Vagina (tissue), 2 donors: ENCODE measurements at regions not wholly inside any gene's neighbourhood (a gene's known extent, or its start where the extent isn't known, plus 50 kb on each side); places are given as distances from the start of the nearest gene placed in this dataset.

Source experiments
- DNase-seq, 2 donors: peaks; one replicate each; pipeline ENCODE4 v3.0.0-alpha.2; 2017; ENCODE audit errors: extremely low spot score in 2 of 2
- H3K27ac ChIP-seq: fragments of 200-600 bp; sonication (generic); one replicate; pipeline ENCODE4 v1.5.1; 2019
- H3K27me3 ChIP-seq: fragments of 200-600 bp; sonication (generic); one replicate; pipeline ENCODE4 v1.5.1; 2019
- H3K36me3 ChIP-seq, 2 donors: fragments of 200-600 bp; sonication (generic); one replicate each; pipeline ENCODE4 v1.5.1; 2017 to 2019
- H3K4me1 ChIP-seq: fragments of 200-600 bp; sonication (generic); one replicate; pipeline ENCODE4 v1.5.1; 2019
- H3K4me3 ChIP-seq, 2 donors: fragments of 200-600 bp; sonication (generic); 1 replicate in 1 of 2; 2 replicates in 1 of 2; pipeline ENCODE4 v1.5.1; 2016 to 2019
- H3K9me3 ChIP-seq: fragments of 200-600 bp; sonication (generic); one replicate; pipeline ENCODE4 v1.5.1; 2019
- POLR2A ChIP-seq, 2 donors: fragments of 450-650 bp; IDR thresholded peaks; one replicate each; pipeline ENCODE4 v1.6.1; 2017; ENCODE audit warnings: antibody characterized with exemption in 2 of 2, mild to moderate bottlenecking in 2 of 2, moderate library complexity in 2 of 2
- POLR2AphosphoS5 ChIP-seq, 2 donors: sonication (generic); formaldehyde crosslinking; IDR thresholded peaks; one replicate each; pipeline ENCODE4 v1.9.0; 2017; ENCODE audit warnings: antibody characterized with exemption in 2 of 2, mild to moderate bottlenecking in 2 of 2, low read depth in 1 of 2; ENCODE audit not compliant: insufficient read depth in 1 of 2
- intact Hi-C: fragments of 100-400 bp; cut with DNase I; formaldehyde crosslinking; loops from one replicate; pipeline ENCODE4 v1.15.1; 2023
- TF ChIP-seq, protein P1 (sequence below), 3 experiments: fragments of 450-650 bp in 2 of 3; fragments of 200-600 bp in 1 of 3; sonication (generic) in 1 of 3; IDR thresholded peaks; one replicate each; pipeline ENCODE4 v1.5.1; 2017 to 2019; ENCODE audit warnings: antibody characterized with exemption in 3 of 3, mild to moderate bottlenecking in 2 of 3, moderate library complexity in 2 of 3

DNA sequence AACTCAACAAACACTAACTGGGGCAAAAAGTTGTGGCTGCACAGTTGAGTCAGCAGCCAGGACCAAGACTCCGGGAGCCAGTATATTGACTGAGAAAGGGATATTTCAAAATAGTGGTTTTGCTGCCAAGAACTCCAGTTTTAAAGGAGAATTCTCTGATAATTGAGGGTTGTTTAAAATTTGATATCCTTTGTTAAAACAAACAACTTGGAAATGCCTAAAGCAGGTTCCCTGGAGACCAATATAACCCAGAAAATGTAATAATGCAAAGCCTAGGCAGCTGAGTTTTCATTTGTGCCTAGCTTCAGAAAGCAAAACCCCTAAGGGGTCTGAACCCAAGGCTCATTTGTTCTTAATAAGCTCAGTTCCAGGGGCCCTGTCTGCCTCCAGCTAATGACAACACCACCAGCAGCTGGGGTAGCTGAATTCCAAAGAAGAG lies 311.7 kb upstream of the CCDC196 start:
- intact Hi-C loops: no loop called here

DNA sequence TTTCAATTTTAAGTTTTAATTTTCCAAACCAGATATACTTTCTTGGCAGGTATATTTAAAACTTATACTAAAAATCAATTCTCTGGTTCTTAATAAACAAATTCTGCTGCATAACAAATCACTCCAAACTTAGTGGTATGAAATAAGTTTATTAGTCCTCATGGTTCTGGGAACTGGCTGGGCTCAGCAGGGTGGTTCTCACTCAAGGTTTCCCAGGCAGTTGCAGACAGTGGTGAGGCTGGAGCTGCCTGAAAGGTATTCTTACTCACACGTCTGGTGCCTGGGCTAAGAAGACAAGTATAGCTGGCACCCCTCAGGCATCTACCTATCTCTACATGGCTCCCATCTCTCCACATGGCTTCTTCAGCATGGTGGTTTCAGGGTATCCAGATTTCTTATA lies 308.2 kb upstream of the CCDC196 start:
- intact Hi-C loops: no loop called here

More for the DNA sequence above, 311.7 kb upstream of the CCDC196 start:
- peak in 1 of 2 donors; percentile 15 for TF ChIP-seq POLR2AphosphoS5 (IDR thresholded peaks at IDR 0.05; ENCODE audit: insufficient read depth in 1 of 2, low read depth in 1 of 2)
- TF ChIP-seq, protein P1, sequence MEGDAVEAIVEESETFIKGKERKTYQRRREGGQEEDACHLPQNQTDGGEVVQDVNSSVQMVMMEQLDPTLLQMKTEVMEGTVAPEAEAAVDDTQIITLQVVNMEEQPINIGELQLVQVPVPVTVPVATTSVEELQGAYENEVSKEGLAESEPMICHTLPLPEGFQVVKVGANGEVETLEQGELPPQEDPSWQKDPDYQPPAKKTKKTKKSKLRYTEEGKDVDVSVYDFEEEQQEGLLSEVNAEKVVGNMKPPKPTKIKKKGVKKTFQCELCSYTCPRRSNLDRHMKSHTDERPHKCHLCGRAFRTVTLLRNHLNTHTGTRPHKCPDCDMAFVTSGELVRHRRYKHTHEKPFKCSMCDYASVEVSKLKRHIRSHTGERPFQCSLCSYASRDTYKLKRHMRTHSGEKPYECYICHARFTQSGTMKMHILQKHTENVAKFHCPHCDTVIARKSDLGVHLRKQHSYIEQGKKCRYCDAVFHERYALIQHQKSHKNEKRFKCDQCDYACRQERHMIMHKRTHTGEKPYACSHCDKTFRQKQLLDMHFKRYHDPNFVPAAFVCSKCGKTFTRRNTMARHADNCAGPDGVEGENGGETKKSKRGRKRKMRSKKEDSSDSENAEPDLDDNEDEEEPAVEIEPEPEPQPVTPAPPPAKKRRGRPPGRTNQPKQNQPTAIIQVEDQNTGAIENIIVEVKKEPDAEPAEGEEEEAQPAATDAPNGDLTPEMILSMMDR (IDR thresholded peaks at IDR 0.05): no peak
- no peaks in the 10 kb centered on the region for H3K27me3 ChIP-seq
- no peak for DNase-seq
- no peak overlapping the region for H3K4me3 ChIP-seq
- H3K36me3 ChIP-seq: no peaks in the 10 kb centered on the region
- H3K4me1 ChIP-seq: no peaks in the 10 kb centered on the region
- H3K9me3 ChIP-seq: no peaks in the 10 kb centered on the region
- H3K27ac ChIP-seq: no peak overlapping the region

DNA sequence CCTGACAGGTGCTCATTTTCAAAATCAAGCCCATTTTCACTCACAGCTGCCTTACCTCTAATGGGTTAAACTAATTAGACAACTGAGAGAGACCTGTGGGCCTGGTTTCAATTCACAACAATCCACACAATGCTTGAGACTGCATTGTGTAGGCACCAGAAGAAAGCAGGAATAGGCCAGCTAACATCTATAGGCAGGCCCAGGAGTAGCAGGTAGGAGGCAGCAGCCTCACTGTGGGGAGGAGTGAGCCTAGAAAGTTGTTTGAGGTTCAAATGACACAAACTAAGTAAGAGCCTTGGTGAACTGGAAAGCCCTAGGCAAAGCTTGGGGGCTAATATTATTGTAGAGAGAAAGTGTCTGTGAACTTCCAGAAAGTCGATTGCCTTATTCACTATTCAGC lies 289.5 kb upstream of the CCDC196 start:
- no peak for DNase-seq
- Histone ChIP-seq H3K27ac (no peak overlapping the region), H3K27me3 (no peaks in the 10 kb centered on the region), H3K4me3 (no peak overlapping the region), H3K9me3 (no peaks in the 10 kb centered on the region), H3K36me3 (no peaks in the 10 kb centered on the region), H3K4me1 (no peaks in the 10 kb centered on the region)
- TF ChIP-seq POLR2AphosphoS5 (IDR thresholded peaks at IDR 0.05; ENCODE audit: insufficient read depth in 1 of 2, low read depth in 1 of 2): no peak
- TF ChIP-seq POLR2A (IDR thresholded peaks at IDR 0.05): no peak
- TF ChIP-seq, protein P1 (IDR thresholded peaks at IDR 0.05): no peak
- intact Hi-C loops: no loop called here

More for the DNA sequence above, 308.2 kb upstream of the CCDC196 start:
- Histone ChIP-seq H3K36me3 (no peaks in the 10 kb centered on the region), H3K4me3 (no peak overlapping the region), H3K4me1 (no peaks in the 10 kb centered on the region), H3K27me3 (no peaks in the 10 kb centered on the region), H3K9me3 (no peaks in the 10 kb centered on the region), H3K27ac (no peak overlapping the region)
- no peak for TF ChIP-seq POLR2A (IDR thresholded peaks at IDR 0.05)
- no peak for TF ChIP-seq POLR2AphosphoS5 (IDR thresholded peaks at IDR 0.05; ENCODE audit: insufficient read depth in 1 of 2, low read depth in 1 of 2)
- TF ChIP-seq, protein P1 (IDR thresholded peaks at IDR 0.05): no peak
- DNase-seq: no peak

DNA sequence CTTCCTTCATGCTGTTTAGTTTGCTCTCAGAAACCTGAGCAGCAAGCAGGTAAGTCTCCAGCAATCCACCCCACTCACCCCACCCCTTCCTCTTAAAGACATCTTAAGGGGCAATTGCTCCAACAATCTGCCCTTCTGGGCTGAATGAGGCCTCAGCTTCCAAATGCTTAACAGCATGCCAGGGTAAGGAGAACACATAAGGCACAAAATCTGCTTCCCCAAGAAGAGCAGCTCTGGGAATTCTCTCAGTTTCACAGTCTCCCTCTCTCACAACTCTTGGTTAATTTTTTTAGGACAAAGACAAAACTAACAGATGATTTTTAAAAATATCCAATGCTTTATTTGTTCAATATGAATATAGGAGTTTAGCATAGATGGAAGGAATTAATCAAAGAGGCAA lies 288.9 kb upstream of the CCDC196 start:
- Histone ChIP-seq H3K4me3 (no peak overlapping the region), H3K27ac (no peak overlapping the region), H3K36me3 (no peaks in the 10 kb centered on the region), H3K9me3 (no peaks in the 10 kb centered on the region), H3K27me3 (no peaks in the 10 kb centered on the region), H3K4me1 (no peaks in the 10 kb centered on the region)
- no peak for DNase-seq
- intact Hi-C loops: no loop called here
- TF ChIP-seq POLR2AphosphoS5 (IDR thresholded peaks at IDR 0.05; ENCODE audit: insufficient read depth in 1 of 2, low read depth in 1 of 2) (no peak), POLR2A (IDR thresholded peaks at IDR 0.05) (no peak)
- TF ChIP-seq, protein P1 (IDR thresholded peaks at IDR 0.05): no peak

DNA sequence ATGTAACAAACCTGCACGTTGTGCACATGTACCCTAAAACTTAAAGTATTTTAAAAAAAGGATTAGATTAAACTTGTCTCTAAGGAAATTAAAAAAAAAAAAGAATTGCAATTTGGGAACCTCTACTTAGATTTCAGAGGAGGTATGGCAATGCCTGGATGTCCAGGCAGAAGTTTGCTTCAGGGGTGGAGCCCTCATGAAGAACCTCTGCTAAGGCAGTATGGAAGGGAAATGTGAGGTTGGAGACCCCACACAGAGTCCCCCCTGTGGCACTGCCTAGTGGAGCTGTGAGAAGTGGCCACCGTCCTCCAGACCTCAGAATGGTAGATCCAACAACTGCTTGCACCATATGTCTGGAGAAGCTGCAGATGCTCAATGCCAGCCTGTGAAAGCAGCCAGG lies 279.6 kb upstream of the CCDC196 start:
- Histone ChIP-seq H3K36me3 (no peaks in the 10 kb centered on the region), H3K27ac (no peak overlapping the region), H3K9me3 (no peaks in the 10 kb centered on the region), H3K4me1 (no peaks in the 10 kb centered on the region), H3K4me3 (no peak overlapping the region), H3K27me3 (no peaks in the 10 kb centered on the region)
- intact Hi-C loops: no loop called here
- TF ChIP-seq, protein P1 (IDR thresholded peaks at IDR 0.05): no peak
- TF ChIP-seq POLR2AphosphoS5 (IDR thresholded peaks at IDR 0.05; ENCODE audit: insufficient read depth in 1 of 2, low read depth in 1 of 2): no peak
- no peak for TF ChIP-seq POLR2A (IDR thresholded peaks at IDR 0.05)
- no peak for DNase-seq
